ENCODE measurements at regions not wholly inside any gene's neighbourhood (a gene's known extent, or its start where the extent isn't known, plus 50 kb on each side); places are given as distances from the start of the nearest gene placed in this dataset.

DNA sequence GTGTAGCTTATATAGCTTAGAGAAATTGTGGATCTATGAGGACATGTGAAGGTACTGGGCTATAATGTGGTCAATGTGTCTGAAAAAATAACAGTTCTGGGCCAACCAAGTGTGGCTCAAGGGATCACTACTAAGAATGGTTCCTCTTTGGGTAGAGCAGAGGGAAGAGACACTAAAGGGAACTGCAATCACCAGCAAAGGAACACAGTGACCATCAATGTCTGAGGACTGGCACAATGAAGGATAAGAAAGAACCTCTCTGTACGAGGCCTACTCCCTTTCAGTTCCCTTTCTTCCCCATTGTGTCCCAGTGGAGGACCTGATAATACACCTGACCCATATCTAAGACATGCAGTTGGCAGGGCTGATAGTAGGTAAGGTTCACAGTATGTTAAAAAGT, 89.9 kb upstream of the JAK1 start:
- H3K4me3 Mint-ChIP-seq = peak overlapping the region; percentile 27 to 73
- H3K27ac Mint-ChIP-seq = peak overlapping the region; percentile 87 to 95 (median 91)
- peaks cover 33% of the 10 kb centered on the region for H3K79me2 ChIP-seq (ENCODE audit: insufficient read depth, low read length)
- peaks cover 31 to 35% of the 10 kb centered on the region in 2 donors for H3K36me3 Mint-ChIP-seq
- no peak overlapping the region for H2AFZ ChIP-seq (ENCODE audit: insufficient read depth, low read depth, low read length, poor library complexity, severe bottlenecking)
- peak overlapping the region in 1 of 3 experiments; percentile 16 for H3K4me3 ChIP-seq (replicated peaks in 1 of 3; ENCODE audit: low read depth in 2 of 3, low read length in 3 of 3)
- no peaks in the 10 kb centered on the region for H3K9me3 ChIP-seq (replicated peaks in 1 of 2; ENCODE audit: control insufficient read depth in 1 of 2, insufficient read depth in 1 of 2, low read length in 2 of 2)
- peaks cover 0 to 3% (median 0%) of the 10 kb centered on the region in 7 donors for H3K9me3 Mint-ChIP-seq
- peak overlapping the region; percentile 55 for H3K4me2 ChIP-seq (replicated peaks; ENCODE audit: extremely low read depth, low read length, poor library complexity, severe bottlenecking)
- peaks cover 0 to 2% (median 0%) of the 10 kb centered on the region in 3 donors for H3K27me3 Mint-ChIP-seq (ENCODE audit: low read depth in 3 of 3)
- H3K4me1 Mint-ChIP-seq = peaks cover 41% of the 10 kb centered on the region
- DNase-seq = peak; percentile 66 to 81 (median 72)
- H3K27ac ChIP-seq (ENCODE audit: low read depth in 1 of 2, low read length in 2 of 2) = peak overlapping the region; percentile 25 to 67
- H4K20me1 ChIP-seq (ENCODE audit: insufficient read depth, low read length) = peaks cover 60% of the 10 kb centered on the region
- H3K36me3 ChIP-seq (replicated peaks in 1 of 2; ENCODE audit: control insufficient read depth in 1 of 2, insufficient read depth in 2 of 2, low read length in 2 of 2) = peaks cover 13 to 23% of the 10 kb centered on the region in 2 donors
- TF ChIP-seq, protein P1, sequence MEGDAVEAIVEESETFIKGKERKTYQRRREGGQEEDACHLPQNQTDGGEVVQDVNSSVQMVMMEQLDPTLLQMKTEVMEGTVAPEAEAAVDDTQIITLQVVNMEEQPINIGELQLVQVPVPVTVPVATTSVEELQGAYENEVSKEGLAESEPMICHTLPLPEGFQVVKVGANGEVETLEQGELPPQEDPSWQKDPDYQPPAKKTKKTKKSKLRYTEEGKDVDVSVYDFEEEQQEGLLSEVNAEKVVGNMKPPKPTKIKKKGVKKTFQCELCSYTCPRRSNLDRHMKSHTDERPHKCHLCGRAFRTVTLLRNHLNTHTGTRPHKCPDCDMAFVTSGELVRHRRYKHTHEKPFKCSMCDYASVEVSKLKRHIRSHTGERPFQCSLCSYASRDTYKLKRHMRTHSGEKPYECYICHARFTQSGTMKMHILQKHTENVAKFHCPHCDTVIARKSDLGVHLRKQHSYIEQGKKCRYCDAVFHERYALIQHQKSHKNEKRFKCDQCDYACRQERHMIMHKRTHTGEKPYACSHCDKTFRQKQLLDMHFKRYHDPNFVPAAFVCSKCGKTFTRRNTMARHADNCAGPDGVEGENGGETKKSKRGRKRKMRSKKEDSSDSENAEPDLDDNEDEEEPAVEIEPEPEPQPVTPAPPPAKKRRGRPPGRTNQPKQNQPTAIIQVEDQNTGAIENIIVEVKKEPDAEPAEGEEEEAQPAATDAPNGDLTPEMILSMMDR (IDR thresholded peaks at IDR 0.05) = no peak
- H3K4me1 ChIP-seq (ENCODE audit: control insufficient read depth in 1 of 2, insufficient read depth in 2 of 2, low read length in 2 of 2) = peaks cover 37 to 41% of the 10 kb centered on the region in 2 donors
- no peaks in the 10 kb centered on the region for H3K27me3 ChIP-seq (ENCODE audit: control insufficient read depth in 2 of 2, insufficient read depth in 2 of 2, low read length in 2 of 2)
- no peak overlapping the region for H3K9ac ChIP-seq (ENCODE audit: insufficient read depth, low read length, poor library complexity, severe bottlenecking)
- WGBS (ENCODE audit: insufficient coverage) = no CpG with 5 or more reads among the region's 1 CpG
- intact Hi-C loops (cut with micrococcal nuclease) = loop anchor here (5.0 to 10.0 kb wide), 4 partner anchors 156 to 631 kb away; partner anchors contain the start of genes LEPR (in 1 of the 2) and LEPROT (in 1 of the 2)

DNA sequence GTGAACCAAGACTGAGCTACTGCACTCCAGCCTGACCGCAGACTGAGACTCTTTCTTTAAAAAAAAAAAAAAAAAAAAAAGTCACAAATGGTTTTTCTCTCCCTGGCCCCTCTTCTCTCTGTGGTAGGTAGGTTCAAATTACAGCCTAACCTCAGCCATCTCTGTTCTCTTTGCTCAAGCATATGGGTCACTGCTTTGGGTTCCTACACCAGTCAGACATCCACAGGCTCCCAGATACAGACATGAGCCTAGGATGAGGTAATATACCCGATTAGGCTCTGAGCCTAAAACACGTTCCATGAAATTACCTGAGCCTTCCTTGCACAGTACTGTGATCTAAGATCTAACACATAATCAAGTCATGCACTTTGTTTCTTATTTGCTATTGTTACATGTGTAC, 90.5 kb upstream of the JAK1 start:
- WGBS (ENCODE audit: insufficient coverage) = no CpG with 5 or more reads among the region's 3 CpGs
- H3K27me3 ChIP-seq (ENCODE audit: control insufficient read depth in 2 of 2, insufficient read depth in 2 of 2, low read length in 2 of 2) = no peaks in the 10 kb centered on the region
- H3K4me1 ChIP-seq (ENCODE audit: control insufficient read depth in 1 of 2, insufficient read depth in 2 of 2, low read length in 2 of 2) = peaks cover 37 to 41% of the 10 kb centered on the region in 2 donors
- TF ChIP-seq, protein P1 (IDR thresholded peaks at IDR 0.05) = no peak
- peaks cover 28 to 31% of the 10 kb centered on the region in 2 donors for H3K36me3 Mint-ChIP-seq
- H3K9ac ChIP-seq (ENCODE audit: insufficient read depth, low read length, poor library complexity, severe bottlenecking) = no peak overlapping the region
- DNase-seq = no peak
- H3K79me2 ChIP-seq (ENCODE audit: insufficient read depth, low read length) = peaks cover 40% of the 10 kb centered on the region
- H3K27ac ChIP-seq (ENCODE audit: low read depth in 1 of 2, low read length in 2 of 2) = peak overlapping the region; percentile 25 to 67
- H3K4me1 Mint-ChIP-seq = peaks cover 44% of the 10 kb centered on the region
- intact Hi-C loops (cut with micrococcal nuclease) = loop anchor here (5.0 to 10.0 kb wide), 4 partner anchors 155 to 630 kb away; partner anchors contain the start of genes LEPR (in 1 of the 2) and LEPROT (in 1 of the 2)
- peaks cover 64% of the 10 kb centered on the region for H4K20me1 ChIP-seq (ENCODE audit: insufficient read depth, low read length)
- H3K4me3 ChIP-seq (replicated peaks in 1 of 3; ENCODE audit: low read depth in 2 of 3, low read length in 3 of 3) = no peak overlapping the region
- H3K9me3 ChIP-seq (replicated peaks in 1 of 2; ENCODE audit: control insufficient read depth in 1 of 2, insufficient read depth in 1 of 2, low read length in 2 of 2) = no peaks in the 10 kb centered on the region
- no peak overlapping the region for H3K4me3 Mint-ChIP-seq
- no peak overlapping the region for H2AFZ ChIP-seq (ENCODE audit: insufficient read depth, low read depth, low read length, poor library complexity, severe bottlenecking)
- H3K9me3 Mint-ChIP-seq = peaks cover 0 to 3% (median 0%) of the 10 kb centered on the region in 7 donors
- H3K27me3 Mint-ChIP-seq (ENCODE audit: low read depth in 3 of 3) = peaks cover 0 to 2% (median 0%) of the 10 kb centered on the region in 3 donors
- H3K36me3 ChIP-seq (replicated peaks in 1 of 2; ENCODE audit: control insufficient read depth in 1 of 2, insufficient read depth in 2 of 2, low read length in 2 of 2) = peaks cover 12 to 23% of the 10 kb centered on the region in 2 donors
- no peak overlapping the region for H3K4me2 ChIP-seq (replicated peaks; ENCODE audit: extremely low read depth, low read length, poor library complexity, severe bottlenecking)
- H3K27ac Mint-ChIP-seq = peak overlapping the region; percentile 87 to 95 (median 91)
